Central memory CD4-positive, alpha-beta T cell (primary cell): ENCODE measurements at regions not wholly inside any gene's neighbourhood (a gene's known extent, or its start where the extent isn't known, plus 50 kb on each side); places are given as distances from the start of the nearest gene placed in this dataset.

Source experiments
- DNase-seq: peaks from one replicate; pipeline ENCODE4 v3.0.0; 2022

DNA sequence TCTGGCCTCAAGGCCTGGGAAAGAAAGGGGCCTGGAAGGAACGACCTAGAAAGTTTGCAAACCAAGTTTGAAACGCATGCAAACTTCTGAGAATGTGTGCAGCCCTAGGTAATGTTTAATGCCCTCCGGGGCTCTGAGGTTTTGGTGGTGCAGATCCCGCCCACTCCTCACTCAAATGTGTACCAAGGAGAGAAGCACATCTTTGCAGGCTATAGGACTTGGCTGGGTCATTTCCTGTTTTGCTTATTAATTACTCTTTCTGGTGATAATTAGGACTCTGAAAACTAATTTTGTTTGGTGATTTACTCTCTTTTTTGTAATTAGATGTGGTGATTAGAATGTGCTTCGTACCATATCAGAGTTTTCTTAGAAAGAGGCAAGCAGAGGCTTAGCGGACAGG, 625.9 kb upstream of the CADM1 start:
- DNase-seq: no peak

DNA sequence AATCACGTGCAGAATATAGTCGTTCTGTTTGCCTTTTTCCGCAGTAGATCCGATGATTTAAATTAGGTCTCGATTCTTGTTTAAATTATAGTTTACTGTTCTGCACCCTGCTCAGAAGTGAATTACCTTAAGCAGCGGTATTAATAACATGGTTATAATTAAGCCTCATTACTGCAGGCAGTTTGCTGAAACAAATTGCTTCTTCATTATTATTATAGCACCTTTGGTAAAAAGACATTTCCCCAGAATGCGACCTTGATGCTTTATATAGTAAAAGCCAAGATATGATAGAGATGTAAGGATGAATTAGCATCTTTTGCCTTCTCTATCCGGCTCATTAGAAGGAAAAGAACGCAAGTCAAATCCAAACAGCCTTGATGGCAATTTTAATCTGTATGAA, 625.2 kb upstream of the CADM1 start:
- no peak for DNase-seq

DNA sequence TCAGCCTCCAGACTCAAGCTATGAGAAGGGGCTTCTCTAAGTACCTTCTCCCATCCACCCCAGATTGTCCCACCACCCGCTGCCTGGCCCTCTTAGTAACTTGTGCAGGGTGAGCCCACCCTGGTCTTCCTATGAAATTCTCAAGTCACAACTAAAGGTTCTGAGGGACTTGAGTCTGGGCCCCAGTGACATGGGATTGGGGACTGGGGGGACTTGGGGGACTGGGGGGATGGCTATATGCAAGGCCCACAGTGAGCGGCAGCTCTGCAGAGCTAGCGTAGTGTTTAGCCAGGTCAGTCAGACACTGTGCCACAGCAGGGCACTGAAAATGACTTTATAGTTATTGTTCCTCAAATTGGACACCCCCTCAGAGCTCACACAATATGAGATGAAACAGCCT, 622.3 kb upstream of the CADM1 start:
- no peak for DNase-seq

DNA sequence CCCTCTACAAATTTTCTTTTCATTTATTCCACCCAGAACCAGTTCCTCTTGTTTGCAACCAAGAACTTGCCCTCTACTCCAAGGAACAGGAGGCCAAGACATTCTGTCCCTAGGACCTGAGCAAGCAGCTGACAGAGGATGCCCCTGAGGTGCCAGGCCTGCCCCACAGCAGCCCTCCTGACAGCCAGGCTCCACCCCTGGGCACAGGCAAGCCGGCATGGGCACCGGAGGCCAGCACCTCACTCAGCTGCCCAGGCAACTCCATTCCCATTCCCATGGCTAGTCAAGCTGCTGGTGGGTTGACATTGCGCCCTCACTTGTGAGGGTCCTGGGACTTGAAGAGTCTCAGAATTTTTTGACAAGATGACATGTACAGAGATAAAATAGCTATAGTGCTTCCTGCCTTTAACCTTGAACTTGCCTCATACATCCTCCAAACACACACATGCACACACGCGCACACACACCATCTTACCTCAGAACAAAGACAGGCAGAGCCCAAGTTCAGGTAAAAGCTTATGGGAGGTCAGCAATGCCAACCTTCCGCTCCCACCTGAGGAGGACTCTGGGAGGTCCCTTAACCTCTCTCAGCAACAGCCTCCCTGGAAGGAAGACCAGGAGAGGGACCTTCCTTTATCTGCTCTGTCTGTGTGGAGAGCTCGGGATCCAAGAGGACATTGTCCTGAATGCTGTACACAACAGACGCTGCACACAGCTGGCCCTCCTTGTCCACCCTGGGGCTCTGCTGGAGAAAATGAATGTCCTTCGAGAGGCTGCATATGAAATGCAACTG, 620.9 kb upstream of the CADM1 start:
- DNase-seq: no peak

DNA sequence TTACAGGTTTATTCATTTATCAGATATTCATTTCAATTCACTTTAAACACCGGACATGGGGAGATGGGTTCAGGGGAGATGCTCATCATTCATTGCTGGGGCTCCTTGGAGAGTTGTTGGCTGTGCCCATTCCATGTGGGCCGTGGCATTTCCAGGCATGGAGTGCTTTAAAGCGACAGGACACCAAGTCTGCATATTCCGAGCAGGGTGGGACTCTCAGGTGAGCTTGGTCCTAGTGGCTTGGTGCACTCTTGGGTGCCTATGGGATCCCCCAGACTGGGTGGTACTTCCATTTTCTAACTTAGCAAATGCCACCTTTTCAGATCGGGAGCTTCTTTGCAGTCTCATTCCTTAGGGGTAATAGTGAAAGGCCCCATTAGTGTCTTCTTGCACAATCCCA, 619.5 kb upstream of the CADM1 start:
- DNase-seq: no peak

DNA sequence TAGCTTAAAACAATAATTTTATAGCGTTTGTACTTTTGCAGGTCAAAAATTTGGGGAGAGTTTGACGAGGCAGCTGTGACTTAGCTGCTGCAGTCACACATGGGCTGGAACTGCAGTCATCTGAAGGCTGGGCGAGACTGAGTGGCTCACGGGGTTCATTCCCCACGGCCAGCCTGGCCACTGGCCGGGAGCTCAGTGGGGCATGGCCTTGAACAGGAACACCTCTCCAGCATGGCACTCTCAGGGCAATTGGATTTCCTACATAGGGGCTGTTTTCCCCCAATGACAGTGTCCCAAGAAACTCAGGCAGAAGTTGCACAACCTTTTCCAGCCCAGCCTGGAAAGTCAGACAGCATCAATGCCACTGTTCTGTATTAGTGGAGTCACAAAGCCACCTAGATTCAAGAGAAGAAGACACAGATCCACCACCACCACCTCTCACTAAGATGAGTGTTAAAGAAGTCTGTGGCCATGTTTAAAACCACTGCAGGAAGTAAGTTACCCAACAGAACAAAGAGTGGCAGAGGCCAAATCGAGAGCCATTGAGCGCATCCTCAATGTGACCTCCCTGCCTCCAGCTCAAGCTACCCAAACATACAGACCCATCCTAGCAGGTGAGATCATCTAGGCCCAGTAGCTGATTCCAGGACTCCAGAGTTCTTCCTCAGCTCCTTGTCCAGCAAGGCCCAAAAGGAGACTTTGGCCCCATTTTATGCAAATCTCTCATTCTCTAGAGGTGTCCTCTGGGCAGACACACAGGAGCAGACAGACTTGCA, 618.7 kb upstream of the CADM1 start:
- no peak for DNase-seq

DNA sequence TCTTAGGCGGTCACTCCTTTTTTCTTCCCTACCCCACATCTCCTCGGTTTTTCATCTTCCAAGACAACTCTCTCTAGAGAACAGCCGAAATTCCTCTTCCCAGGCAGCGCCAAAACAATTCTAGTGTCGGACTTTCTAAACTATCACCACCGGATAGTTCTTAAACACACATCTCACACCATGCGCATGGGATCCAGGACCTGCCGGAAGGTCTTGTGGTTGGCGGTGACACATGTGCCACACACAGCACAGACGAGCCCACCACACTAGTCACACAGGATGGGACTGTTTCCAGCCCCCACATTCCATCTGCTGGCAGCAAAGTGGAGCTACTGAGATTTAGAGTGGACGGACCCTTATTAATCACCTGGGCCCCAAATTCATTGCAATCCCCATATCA, 614.9 kb upstream of the CADM1 start:
- DNase-seq: no peak

DNA sequence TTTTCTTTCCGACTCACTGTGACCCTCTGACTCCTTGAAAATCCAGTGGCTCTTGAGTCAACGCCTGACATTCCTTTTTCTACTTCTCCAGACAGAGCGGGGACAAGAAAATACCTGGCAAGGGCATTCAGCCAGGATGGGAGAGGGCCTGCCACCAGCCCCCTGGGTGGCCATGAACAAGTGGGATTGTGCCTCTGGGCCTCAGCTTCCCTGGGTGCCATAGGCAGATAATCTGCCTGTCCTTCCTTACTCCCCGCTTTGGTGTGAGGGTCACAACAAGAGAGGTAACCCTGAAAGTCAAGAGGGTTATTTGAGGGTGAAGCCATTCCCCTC, 613.9 kb upstream of the CADM1 start:
- DNase-seq: no peak

DNA sequence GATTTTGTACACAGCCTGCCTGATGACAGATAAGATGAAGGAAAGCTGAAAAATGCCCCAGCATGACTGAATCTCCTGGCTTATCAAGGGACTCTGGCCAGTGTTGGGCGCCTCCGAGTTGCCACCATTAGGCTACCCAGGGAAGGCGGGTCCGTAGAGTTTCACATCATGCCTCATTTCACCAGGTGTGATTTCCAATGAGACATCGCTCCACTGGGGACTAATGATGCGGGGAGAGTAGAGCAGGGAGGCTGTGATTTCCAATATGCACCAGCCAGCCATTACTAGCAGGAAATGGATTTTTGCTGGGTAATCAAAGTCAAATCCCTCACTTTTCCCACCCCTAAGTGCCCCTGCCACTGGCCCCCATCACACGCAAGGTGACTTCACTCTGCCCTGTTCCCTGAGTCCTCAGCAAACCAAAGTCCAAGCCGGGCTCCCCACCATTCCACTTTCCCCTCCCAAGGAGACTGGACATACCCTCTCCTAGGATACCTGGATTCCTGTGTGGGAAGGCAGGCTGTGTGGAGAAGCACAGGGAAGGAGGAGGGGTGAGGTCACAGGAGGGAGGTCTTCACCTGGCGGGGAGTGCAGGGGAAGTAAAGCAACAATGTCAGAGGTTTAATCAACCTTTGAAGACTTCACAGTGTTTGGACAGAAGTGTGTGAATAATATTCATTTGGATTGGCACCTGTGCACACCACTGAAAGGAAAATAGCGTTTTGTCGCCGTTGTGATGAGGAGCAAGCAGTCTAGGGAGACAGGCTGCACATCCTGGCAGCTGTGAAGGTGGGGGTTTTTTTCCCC, 613.3 kb upstream of the CADM1 start:
- DNase-seq: no peak

DNA sequence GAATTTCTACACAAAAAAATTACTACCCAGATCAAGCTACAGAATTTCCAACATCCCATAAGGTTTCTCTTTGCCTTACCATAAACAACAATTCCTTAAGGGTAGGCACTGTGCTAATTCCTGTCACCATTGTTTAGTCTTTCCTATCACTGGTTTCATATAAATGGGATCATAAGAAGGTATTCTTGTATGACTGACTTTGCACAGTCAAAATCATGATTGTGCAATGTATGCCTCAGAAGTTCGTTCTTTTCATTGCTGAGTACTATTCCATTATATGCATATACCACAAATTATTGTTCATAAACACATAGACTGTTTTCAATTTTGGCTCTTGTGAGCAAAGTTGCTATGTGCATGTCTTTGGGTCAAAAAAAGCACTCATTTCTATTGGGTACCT, 611.6 kb upstream of the CADM1 start:
- DNase-seq: no peak

DNA sequence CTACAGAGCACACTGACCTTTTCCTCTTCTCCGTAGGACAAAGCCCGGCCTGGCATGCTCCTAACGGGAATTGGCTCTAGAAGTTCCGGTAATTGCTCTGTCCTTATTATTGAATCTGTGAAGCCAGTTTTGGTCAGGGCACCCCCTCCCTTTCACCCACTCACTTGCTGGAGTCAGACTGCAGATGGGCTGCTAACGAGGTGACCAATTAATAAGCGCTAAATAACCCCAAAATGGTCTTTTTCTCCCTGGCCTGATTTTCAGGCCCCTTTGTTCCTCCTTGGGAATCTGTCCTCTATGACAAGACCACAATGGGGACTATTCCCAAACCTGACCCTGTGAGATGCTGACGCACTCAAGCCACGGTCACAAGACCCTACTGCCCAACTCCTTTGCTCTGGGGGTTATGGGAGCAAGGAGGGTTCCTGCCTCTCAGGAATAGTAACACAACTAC, 610.0 kb upstream of the CADM1 start:
- DNase-seq: no peak

DNA sequence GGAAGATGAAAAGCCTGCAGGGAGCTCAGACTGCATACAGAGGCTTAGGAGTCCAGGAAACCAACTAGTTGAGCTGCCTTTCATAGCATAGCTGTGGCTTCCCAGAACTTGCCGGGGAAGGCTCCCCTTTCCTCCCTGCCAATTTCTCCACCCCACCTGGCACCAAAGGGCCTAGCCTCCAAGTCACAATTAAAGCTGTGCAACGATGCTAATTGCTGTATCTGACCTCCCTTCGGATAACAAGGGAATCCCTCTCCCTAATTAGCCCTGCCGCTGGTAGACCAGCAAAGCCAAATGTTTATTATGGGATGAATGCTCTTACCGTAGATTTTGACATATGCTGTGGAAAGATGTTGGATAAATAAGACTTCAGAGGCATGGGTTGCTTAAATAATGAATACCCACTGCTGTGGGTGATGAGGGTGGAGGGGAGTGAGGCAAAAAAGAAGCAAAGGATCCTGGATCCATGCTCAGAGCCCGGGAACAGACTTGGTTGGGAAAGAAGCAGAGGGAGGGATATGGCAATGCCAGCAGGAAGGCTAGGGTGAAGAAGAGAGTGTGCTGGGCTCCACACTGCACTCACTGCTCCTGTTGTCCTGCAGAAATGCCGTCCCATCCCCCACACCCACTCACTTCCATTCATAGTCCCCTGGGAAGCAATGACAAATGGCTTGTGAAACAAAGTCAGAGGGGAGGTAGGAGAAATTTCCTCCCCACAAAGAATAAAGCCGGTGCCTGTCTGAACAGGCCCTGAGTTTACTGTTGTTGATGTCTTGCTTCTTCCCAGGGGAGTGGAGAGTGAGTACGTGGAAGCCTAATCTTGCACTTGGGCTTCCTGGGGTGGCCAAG, 608.1 kb upstream of the CADM1 start:
- no peak for DNase-seq

DNA sequence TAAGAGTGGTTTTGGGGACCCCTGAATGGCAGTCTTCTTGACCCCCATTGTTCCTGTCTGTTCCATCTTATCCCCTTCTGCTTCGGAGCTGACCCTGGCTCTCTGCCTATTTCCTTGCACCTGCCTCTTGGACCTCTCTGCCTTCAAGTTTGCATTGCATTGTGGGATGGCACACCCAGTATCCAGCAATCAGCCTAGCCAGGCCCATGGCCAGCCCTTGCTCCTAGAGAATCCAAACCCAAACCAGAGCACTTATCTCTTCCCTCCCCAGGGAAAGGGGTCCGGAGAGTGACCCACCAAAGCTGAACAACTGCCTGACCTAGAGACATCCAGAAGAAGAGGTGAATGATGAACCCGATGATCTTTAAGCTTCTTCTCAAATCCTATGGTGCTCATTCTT, 607.3 kb upstream of the CADM1 start:
- DNase-seq: no peak

DNA sequence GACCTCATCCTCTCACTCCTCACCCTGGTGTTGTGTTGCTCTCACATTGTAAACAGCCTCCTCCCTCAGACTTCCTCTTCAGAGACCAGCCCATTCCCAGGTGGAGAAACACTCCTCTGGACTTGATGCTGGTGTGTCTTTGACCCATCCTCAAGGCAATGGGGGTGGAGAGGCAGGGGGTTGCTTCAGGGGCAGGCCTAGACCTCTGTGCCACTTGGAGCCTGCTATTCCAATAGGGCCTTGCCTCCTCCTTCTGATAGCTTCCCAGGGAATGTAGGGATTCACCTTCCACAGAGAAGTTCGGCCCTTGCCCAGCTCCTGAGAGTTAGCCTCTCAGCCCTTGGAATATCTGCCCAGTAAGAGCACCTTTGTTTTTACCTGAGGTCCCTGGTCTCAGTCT, 606.6 kb upstream of the CADM1 start:
- DNase-seq: no peak

DNA sequence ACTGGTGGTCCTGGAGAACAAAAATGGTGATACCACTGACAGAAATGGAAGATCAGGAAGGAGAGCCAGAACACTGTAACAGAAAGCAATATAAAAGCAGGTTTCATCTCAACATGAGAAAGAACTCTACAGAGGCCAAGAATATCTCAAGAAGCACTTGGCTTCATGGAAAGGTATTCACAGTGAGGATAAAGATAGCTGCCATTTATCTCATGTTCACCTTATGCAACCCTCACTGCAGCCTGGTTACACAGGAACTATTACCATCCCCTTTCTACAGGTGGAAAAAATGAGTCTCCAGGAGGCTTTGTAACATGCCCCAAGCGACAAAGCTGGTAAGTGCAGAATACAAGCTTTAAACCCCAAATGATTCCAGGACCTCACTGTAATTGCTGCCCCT, 606.1 kb upstream of the CADM1 start:
- no peak for DNase-seq

DNA sequence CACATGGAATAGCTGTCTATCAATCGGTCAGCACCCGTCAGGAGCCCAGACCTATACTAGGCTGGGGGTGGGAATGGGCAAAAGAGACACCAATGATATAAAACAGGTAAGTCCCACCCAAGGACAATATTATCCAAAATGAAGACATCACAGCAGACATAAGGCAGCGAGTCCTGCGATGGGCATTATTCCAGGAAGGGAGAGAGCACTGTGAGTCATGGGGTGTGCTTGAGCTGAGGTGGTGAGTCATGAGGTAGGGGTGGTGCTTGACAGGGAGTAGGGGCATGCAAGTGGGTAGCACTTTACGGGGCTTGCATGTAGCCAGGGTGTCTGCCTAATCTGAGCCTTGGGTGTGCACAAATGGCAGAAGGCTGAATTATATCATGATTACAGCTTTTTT, 605.0 kb upstream of the CADM1 start:
- no peak for DNase-seq

DNA sequence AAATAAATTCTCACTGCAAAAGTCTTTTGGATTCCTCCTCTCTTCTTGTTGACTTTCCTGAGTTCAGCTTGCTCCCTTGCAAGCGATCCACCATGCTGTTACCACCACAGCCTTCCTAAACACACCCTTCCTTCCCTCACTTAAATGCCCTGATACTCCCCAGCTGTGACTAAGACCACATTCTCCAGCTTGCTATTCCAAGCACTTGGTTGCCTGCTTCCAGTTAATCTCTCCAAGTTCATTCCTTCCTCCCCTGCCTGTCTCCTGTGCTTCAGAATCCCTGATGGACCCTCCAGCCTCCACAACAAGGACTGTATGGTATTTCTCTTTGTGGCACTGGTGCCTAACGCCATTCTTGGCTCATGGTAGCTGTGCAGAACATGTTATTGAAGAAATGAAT, 603.9 kb upstream of the CADM1 start:
- DNase-seq: no peak

DNA sequence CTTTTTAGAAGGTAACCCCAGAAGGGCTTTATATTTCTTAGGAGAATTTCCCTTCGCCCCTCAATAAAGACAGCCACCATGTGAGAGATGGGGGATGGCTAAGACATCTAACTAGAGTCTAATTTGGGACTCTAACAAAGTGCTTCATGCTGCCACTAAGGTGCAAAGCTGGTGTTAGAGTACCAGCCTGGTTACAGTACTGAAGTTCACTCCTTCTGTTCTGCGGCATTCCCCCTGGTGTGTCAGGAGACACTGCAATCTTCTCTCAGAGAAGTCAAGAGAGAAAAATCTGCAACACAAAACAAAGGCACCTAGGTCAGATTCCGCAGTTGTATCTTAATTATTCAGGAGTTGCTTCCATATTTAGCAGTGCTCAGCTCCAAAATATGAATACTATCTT, 603.0 kb upstream of the CADM1 start:
- no peak for DNase-seq

DNA sequence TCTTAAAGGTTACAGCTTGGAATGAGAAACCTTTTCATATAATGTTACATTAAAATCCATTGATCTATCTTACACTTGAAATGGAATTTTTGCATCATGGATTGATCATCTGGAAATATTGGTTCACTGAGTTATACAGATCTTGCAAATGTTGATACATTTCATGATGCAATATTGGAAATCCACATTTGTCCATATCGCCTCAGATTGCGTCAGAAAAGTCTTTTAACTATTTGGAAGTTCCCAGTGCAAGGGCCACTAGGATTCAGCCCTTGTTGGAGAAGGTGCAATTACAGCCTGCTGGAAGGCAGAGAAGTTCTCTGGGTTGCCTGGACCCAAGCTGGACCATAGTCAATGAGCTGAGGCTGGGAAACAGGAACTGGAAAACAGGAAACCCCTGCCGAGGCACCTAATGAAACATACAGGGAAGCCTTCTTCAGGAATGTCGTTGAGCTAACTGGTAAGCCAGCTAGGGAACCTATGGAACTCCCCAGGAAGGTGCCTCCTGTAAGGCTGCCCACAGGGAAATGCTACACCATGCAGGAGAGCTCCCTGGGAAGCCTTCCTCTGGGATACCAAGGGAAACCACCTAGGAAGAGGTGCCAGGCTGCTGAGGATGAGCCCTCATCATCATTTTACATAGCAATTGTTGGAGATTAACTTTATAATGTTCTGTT, 600.4 kb upstream of the CADM1 start:
- no peak for DNase-seq

DNA sequence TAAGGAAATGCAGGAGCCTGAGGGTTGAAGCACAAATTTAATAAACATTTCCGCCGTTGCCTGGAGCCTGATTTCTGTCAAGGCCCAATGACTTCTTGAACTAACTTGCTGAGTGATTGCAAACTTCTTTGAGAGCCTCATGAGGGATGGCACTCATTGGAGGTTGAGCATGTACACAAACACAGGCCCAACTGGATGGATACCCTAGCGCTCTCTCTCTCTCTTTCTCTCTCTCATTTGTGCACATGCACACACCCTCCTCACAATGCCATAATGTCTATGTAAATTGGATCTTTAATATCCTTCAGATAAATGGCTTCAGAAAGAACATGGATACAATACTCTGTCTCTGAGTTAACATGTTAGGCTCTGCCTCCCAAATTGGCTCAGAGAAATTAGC, 597.7 kb upstream of the CADM1 start:
- no peak for DNase-seq

DNA sequence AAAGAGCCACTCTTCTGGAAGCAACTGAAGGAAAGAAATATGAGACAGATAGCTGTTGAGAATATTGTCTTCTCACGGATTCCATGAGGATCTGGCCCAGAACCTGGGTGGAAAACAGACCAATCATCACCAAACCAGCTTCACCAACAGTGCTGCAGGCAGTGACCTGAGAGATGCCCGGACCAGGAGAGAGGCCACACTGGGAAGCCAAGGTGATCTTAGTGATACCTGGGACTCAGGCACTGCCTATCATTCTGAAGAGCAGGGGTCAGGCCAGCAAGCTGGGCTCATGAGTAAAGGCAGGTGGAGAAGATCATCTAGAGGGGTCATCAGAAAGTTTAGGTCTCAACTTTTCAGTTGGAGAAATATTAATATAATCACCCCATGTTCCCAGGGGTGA, 595.8 kb upstream of the CADM1 start:
- DNase-seq: no peak

DNA sequence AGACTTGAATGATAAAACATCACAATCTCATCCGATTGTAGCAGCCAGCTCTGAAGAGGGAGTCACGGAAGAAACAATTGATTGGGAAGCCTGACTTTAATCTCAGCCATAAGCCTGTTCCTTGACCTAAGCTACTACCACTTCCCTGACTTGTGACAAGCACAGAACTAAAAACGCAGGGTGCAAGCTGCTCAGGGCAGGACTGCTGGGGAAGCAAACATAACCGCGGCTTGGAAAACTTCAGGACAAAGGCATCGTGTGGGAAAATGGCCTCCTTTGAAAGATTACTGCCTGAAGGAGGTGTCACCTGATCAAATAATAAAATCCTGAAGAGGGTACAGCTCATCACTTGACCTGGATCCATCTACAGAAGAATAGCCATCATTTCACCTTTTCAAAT, 595.3 kb upstream of the CADM1 start:
- no peak for DNase-seq
